Colonic mucosa (tissue), 4 donors: ENCODE measurements at regions not wholly inside any gene's neighbourhood (a gene's known extent, or its start where the extent isn't known, plus 50 kb on each side); places are given as distances from the start of the nearest gene placed in this dataset.
"Not testable (repeated sequence)": the region's sequence is repeated elsewhere in the genome, so short reads cannot be mapped to it uniquely, and the experiment has no call there.

Experiments used
- DNase-seq: peaks from one replicate; pipeline ENCODE4 v3.0.0-alpha.2; 2020
- H3K27ac ChIP-seq: fragments of 200-600 bp; one replicate; pipeline ENCODE4 v1.8.0; 2021
- H3K27me3 ChIP-seq: fragments of 200-600 bp; one replicate; pipeline ENCODE4 v1.8.0; 2021
- H3K36me3 ChIP-seq: fragments of 200-600 bp; one replicate; pipeline ENCODE4 v1.8.0; 2021
- H3K4me1 ChIP-seq: fragments of 200-600 bp; one replicate; pipeline ENCODE4 v1.8.0; 2021; ENCODE audit warnings: mild to moderate bottlenecking
- H3K4me3 ChIP-seq: fragments of 200-600 bp; one replicate; pipeline ENCODE4 v1.8.0; 2021
- H3K9ac ChIP-seq, 2 donors: one replicate each; pipeline ENCODE4 v1.7.0; 2013; ENCODE audit warnings: control low read depth in 2 of 2, low read depth in 2 of 2, low read length in 2 of 2
- H3K9me3 ChIP-seq: fragments of 200-600 bp; one replicate; pipeline ENCODE4 v1.8.0; 2021
- intact Hi-C: fragments of 100-400 bp; cut with DNase I; formaldehyde crosslinking; loops from one replicate; pipeline ENCODE4 v1.14.1; 2022
- TF ChIP-seq, protein P1 (sequence below): fragments of 200-600 bp; IDR thresholded peaks from one replicate; pipeline ENCODE4 v1.8.0; 2022; ENCODE audit warnings: antibody characterized with exemption, mild to moderate bottlenecking
- donor health status: healthy.
- donor health status: DM: no; HTN: no; CAD: no.
- donor health status: DM: no; HTN: no; CAD: no.

- no peak overlapping the region for H3K4me3 ChIP-seq
- TF ChIP-seq, protein P1, sequence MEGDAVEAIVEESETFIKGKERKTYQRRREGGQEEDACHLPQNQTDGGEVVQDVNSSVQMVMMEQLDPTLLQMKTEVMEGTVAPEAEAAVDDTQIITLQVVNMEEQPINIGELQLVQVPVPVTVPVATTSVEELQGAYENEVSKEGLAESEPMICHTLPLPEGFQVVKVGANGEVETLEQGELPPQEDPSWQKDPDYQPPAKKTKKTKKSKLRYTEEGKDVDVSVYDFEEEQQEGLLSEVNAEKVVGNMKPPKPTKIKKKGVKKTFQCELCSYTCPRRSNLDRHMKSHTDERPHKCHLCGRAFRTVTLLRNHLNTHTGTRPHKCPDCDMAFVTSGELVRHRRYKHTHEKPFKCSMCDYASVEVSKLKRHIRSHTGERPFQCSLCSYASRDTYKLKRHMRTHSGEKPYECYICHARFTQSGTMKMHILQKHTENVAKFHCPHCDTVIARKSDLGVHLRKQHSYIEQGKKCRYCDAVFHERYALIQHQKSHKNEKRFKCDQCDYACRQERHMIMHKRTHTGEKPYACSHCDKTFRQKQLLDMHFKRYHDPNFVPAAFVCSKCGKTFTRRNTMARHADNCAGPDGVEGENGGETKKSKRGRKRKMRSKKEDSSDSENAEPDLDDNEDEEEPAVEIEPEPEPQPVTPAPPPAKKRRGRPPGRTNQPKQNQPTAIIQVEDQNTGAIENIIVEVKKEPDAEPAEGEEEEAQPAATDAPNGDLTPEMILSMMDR: no peak
- no peaks in the 10 kb centered on the region for H3K27me3 ChIP-seq
- no peaks in the 10 kb centered on the region for H3K36me3 ChIP-seq
- no peak overlapping the region for H3K27ac ChIP-seq
- no peak for DNase-seq
- H3K9me3 ChIP-seq: no peaks in the 10 kb centered on the region
- intact Hi-C loops: no loop called here
- H3K4me1 ChIP-seq: no peaks in the 10 kb centered on the region
- H3K9ac ChIP-seq: no peak overlapping the region
Measured at GRCh38 chr2:198273660-198274059, 469.3 kb downstream of the PLCL1 start.

- H3K4me1 ChIP-seq, DNase-seq: not testable (repeated sequence)
Measured at GRCh38 chr2:198270157-198270556, 465.8 kb downstream of the PLCL1 start.

GRCh38 chr2:198268519-198268918, 464.1 kb downstream of the PLCL1 start:
- no peak for DNase-seq
- intact Hi-C loops: no loop called here

More at GRCh38 chr2:198270157-198270556, 465.8 kb downstream of the PLCL1 start:
- H3K27me3 ChIP-seq, H3K4me3 ChIP-seq, H3K27ac ChIP-seq, H3K9me3 ChIP-seq, intact Hi-C loops, H3K9ac ChIP-seq, H3K36me3 ChIP-seq: not testable (repeated sequence)

DNA sequence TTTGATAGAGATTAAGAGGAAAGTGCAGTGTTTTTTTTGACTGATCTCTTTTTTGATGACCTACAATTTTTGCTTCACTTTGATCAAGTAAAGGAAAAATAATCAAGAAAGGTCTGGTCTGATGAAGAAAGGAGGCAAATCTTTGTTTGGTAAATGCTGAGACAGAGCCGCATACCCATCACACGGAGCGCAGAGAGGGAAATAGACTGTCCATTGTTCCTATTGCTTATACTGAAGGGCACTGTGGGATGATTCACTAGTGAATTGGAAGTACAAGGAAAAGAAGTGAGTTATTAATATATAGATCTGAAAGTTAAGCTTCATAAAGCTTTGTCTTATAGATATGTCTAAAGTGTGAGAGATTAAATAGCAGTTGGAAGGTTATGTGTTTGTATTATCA, 455.1 kb downstream of the PLCL1 start:
- Histone ChIP-seq H3K27me3 (no peaks in the 10 kb centered on the region), H3K4me1 (no peaks in the 10 kb centered on the region), H3K9ac (no peak overlapping the region), H3K36me3 (no peaks in the 10 kb centered on the region), H3K4me3 (no peak overlapping the region), H3K27ac (no peak overlapping the region), H3K9me3 (no peaks in the 10 kb centered on the region)
- no peak for DNase-seq
- intact Hi-C loops: no loop called here
- TF ChIP-seq, protein P1: no peak

More at GRCh38 chr2:198268519-198268918, 464.1 kb downstream of the PLCL1 start:
- Histone ChIP-seq H3K27ac (no peak overlapping the region), H3K9me3 (no peaks in the 10 kb centered on the region), H3K36me3 (no peaks in the 10 kb centered on the region), H3K4me1 (no peaks in the 10 kb centered on the region), H3K27me3 (no peaks in the 10 kb centered on the region), H3K9ac (no peak overlapping the region), H3K4me3 (no peak overlapping the region)
- TF ChIP-seq, protein P1: no peak

DNA sequence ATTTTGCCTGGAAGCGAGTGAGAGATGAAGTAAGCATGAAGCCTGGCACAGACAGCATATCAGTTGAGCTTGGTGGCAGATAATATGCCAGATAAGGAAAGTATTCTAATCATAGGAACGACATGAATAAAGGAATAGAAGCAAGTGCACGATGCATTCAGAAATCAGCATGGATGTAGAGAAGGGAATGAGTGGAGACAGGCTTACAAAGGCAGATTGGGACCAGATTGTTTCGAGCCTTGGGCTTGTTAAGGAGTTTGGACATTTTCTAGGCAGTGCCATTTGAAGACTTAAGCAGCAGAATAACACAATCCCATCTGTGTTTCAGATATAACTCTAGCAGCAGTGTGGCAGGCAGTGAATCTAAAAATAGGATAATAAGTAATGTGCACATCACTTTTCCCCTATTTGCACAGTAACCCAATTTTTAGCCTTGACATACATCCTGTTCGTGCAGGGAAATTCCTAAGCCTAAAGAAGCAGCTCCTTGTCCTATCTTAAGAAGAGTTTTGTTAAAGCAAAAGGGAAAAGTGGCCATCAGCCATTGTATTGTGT, 450.2 kb downstream of the PLCL1 start:
- no peaks in the 10 kb centered on the region for H3K9me3 ChIP-seq
- H3K36me3 ChIP-seq: no peaks in the 10 kb centered on the region
- H3K9ac ChIP-seq: no peak overlapping the region
- H3K27me3 ChIP-seq: no peaks in the 10 kb centered on the region
- TF ChIP-seq, protein P1: no peak
- no peak for DNase-seq
- no peak overlapping the region for H3K27ac ChIP-seq
- no peaks in the 10 kb centered on the region for H3K4me1 ChIP-seq
- no peak overlapping the region for H3K4me3 ChIP-seq
- intact Hi-C loops: no loop called here

DNA sequence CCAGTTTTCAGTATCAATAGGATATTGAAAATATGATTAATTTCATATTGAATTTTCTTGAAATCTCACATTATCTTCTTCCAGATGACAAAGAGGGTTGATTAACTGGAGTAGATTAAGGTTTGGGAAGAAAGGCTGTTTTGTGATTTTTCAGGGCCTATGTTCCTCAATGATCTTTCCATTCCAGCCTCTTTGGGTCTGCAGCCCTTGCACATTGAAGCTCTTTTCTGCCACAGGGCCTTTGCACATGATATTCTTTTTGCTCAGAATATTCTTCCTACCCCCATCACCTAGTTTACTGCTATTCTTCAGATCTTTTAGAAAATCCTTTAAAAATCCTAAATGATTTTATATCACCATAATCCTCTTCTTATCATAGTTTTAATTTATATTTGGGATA, 449.6 kb downstream of the PLCL1 start:
- intact Hi-C loops: no loop called here
- H3K4me3 ChIP-seq: no peak overlapping the region
- no peak overlapping the region for H3K27ac ChIP-seq
- no peak overlapping the region for H3K9ac ChIP-seq
- no peaks in the 10 kb centered on the region for H3K4me1 ChIP-seq
- no peak for DNase-seq
- no peaks in the 10 kb centered on the region for H3K9me3 ChIP-seq
- TF ChIP-seq, protein P1: no peak
- no peaks in the 10 kb centered on the region for H3K27me3 ChIP-seq
- H3K36me3 ChIP-seq: no peaks in the 10 kb centered on the region
